Kidney (tissue), 13 donors: ENCODE measurements at regions not wholly inside any gene's neighbourhood (a gene's known extent, or its start where the extent isn't known, plus 50 kb on each side); places are given as distances from the start of the nearest gene placed in this dataset.

Experiments used
- DNase-seq, 5 donors: peaks; one replicate each; pipeline ENCODE4 v3.0.0-alpha.2; 2013 to 2020
- FAIRE-seq: peaks from 2 replicates; lab custom pipeline; 2012; peaks lifted over from hg19 to GRCh38; lab: Jason Lieb, UNC
- H3K27ac ChIP-seq, 2 donors: one replicate each; pipeline ENCODE4 v1.7.0; 2013; ENCODE audit warnings: low read depth in 2 of 2, low read length in 2 of 2, inconsistent platforms in 1 of 2
- H3K27me3 ChIP-seq: one replicate; pipeline ENCODE4 v1.7.1; 2013; ENCODE audit warnings: low read length, inconsistent platforms; ENCODE audit not compliant: control insufficient read depth, insufficient read depth
- H3K36me3 ChIP-seq, 3 donors: one replicate each; pipeline versions ENCODE4 v1.7.0 to v1.7.1; 2013; ENCODE audit warnings: low read length in 3 of 3, control low read depth in 1 of 3, inconsistent platforms in 1 of 3; ENCODE audit not compliant: insufficient read depth in 3 of 3, control insufficient read depth in 2 of 3
- H3K4me1 ChIP-seq, 3 donors: one replicate each; pipeline versions ENCODE4 v1.7.0 to v1.7.1; 2013; ENCODE audit warnings: low read length in 3 of 3, inconsistent platforms in 1 of 3, low read depth in 1 of 3; ENCODE audit not compliant: control insufficient read depth in 2 of 3, insufficient read depth in 2 of 3
- H3K4me3 ChIP-seq, 3 donors: one replicate each; pipeline versions ENCODE4 v1.7.0 to v1.8.1; 2013; ENCODE audit warnings: low read length in 3 of 3, control low read depth in 1 of 3, inconsistent platforms in 1 of 3
- H3K9ac ChIP-seq, 3 donors: one replicate each; pipeline versions ENCODE4 v1.7.0 to v1.7.1; 2013; ENCODE audit warnings: low read length in 3 of 3, control low read depth in 1 of 3, inconsistent platforms in 1 of 3
- H3K9me3 ChIP-seq, 3 donors: one replicate each; pipeline versions ENCODE4 v1.7.0 to v1.7.1; 2013; ENCODE audit warnings: low read length in 3 of 3, control low read depth in 1 of 3, inconsistent platforms in 1 of 3; ENCODE audit not compliant: control insufficient read depth in 2 of 3, insufficient read depth in 1 of 3
- intact Hi-C: fragments of 100-400 bp; cut with DNase I; formaldehyde crosslinking; loops from one replicate; pipeline ENCODE4 v1.11.1; 2022
- TF ChIP-seq, protein P1 (sequence below): IDR thresholded peaks from 3 replicates; pipeline ENCODE4 v1.5.1; 2012; ENCODE audit warnings: mild to moderate bottlenecking, moderate library complexity, borderline replicate concordance; ENCODE audit not compliant: insufficient read depth; ENCODE audit errors: extremely low read depth
- donor health status: control.
- donor health status: control.
- donor health status: control.
- donor health status: control.
- donor health status: control.
- donor health status: DM: yes; HTN: yes; CAD: no.
- donor health status: Normal renal cell carcinoma (clear cell type).

DNA sequence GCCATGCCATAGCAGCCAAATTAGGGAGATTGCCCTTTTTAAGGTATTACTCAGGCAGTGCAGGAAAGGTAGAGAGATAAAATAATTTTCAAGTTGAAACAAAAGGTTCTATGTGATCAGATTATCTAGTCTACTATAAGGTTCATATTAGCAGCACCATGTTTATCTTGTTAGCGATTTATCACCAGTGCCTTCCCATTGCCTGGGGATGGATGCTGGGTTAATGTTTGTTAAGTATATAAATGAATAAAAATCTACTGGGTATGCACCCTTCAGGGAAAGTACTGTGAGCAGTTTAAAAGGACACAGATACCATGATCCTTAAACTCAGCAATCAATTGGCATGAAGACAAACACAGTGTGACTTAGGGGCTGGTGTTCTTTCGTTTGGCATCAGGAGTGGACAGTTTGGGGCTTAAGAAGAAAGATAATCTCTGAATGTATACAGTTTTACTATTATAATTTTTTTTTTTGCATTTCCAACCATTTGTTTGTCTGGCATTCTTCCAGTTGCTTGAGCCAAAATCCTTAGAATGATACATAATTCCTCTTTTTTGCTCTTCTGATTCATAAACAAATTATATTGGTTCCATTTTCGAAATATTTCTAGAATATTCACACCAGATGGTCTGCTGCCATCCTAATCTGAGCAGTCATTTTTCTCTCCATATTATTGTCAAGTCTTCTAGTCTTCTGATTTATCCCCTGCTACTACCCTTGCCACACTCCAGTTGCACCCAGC lies 512.8 kb upstream of the SLC8A1 start:
- no peak for DNase-seq
- Histone ChIP-seq H3K36me3 (no peaks in the 10 kb centered on the region), H3K4me3 (no peak overlapping the region), H3K27ac (no peak overlapping the region), H3K4me1 (peaks cover 0 to 2% (median 0%) of the 10 kb centered on the region in 3 donors), H3K9me3 (no peaks in the 10 kb centered on the region), H3K27me3 (no peaks in the 10 kb centered on the region), H3K9ac (no peak overlapping the region)
- TF ChIP-seq, protein P1, sequence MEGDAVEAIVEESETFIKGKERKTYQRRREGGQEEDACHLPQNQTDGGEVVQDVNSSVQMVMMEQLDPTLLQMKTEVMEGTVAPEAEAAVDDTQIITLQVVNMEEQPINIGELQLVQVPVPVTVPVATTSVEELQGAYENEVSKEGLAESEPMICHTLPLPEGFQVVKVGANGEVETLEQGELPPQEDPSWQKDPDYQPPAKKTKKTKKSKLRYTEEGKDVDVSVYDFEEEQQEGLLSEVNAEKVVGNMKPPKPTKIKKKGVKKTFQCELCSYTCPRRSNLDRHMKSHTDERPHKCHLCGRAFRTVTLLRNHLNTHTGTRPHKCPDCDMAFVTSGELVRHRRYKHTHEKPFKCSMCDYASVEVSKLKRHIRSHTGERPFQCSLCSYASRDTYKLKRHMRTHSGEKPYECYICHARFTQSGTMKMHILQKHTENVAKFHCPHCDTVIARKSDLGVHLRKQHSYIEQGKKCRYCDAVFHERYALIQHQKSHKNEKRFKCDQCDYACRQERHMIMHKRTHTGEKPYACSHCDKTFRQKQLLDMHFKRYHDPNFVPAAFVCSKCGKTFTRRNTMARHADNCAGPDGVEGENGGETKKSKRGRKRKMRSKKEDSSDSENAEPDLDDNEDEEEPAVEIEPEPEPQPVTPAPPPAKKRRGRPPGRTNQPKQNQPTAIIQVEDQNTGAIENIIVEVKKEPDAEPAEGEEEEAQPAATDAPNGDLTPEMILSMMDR, result no peak
- FAIRE-seq, result no peak
- intact Hi-C loops, result no loop called here

DNA sequence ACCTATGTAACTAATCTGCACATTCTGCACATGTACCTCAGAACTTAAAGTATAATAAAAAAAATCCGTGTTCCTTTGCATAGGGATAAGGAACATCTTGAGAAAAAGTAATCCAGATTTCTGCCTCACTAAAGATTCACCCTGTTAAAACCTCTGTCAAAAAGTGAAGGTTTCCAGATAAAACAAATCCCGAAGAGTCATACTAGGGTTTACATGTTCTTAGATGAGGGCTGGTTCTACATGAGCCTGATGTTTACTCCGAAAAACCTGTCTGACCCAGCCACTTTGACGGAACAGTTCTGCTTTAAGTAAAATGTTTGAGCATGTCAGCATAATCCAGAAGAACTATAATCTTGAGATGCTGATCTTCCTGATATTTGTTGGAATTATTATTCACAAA lies 515.6 kb upstream of the SLC8A1 start:
- intact Hi-C loops, result no loop called here
- DNase-seq, result no peak
- FAIRE-seq, result no peak
- Histone ChIP-seq H3K4me1 (no peaks in the 10 kb centered on the region), H3K36me3 (no peaks in the 10 kb centered on the region), H3K27me3 (no peaks in the 10 kb centered on the region), H3K9ac (no peak overlapping the region), H3K4me3 (no peak overlapping the region), H3K27ac (no peak overlapping the region), H3K9me3 (no peaks in the 10 kb centered on the region)
- TF ChIP-seq, protein P1, result no peak

DNA sequence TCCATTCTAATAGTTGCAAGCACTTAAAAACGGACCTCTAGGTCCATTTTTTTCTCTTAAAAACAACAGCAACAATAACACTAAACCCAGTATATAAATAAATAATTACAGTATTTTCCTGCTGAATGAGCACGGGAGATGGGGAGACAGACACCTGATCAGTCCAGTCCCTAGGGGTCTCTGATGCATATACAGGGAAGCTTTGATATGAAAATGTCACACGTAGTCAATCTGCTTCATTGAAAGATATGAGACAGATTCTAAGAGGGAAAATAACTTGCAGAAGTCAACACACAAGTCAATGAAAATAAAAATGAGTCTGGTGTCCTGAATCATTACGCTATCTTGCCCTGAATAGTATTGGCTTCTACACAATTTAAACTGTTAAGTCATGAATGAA lies 523.3 kb upstream of the SLC8A1 start:
- intact Hi-C loops, result no loop called here
- H3K36me3 ChIP-seq, result no peaks in the 10 kb centered on the region
- FAIRE-seq, result no peak
- H3K9me3 ChIP-seq, result no peaks in the 10 kb centered on the region
- TF ChIP-seq, protein P1, result no peak
- H3K4me3 ChIP-seq, result no peak overlapping the region
- no peak for DNase-seq
- no peaks in the 10 kb centered on the region for H3K27me3 ChIP-seq
- no peak overlapping the region for H3K27ac ChIP-seq
- no peak overlapping the region for H3K9ac ChIP-seq
- H3K4me1 ChIP-seq, result no peaks in the 10 kb centered on the region
